GM12873 (cell line): ENCODE measurements at regions not wholly inside any gene's neighbourhood (a gene's known extent, or its start where the extent isn't known, plus 50 kb on each side); places are given as distances from the start of the nearest gene placed in this dataset.

Source experiments
- CTCF ChIP-seq: IDR thresholded peaks from 2 replicates; pipeline ENCODE4 v1.5.1; 2012; ENCODE audit warnings: low read depth, mild to moderate bottlenecking, moderate library complexity, low read length, control low read depth; ENCODE audit not compliant: insufficient read depth; ENCODE audit errors: missing control alignments

GRCh38 chrX:68998716-68999115, 166.5 kb downstream of the PJA1 start:
- no peak for TF ChIP-seq CTCF

GRCh38 chrX:68997911-68998310, 167.3 kb downstream of the PJA1 start:
- TF ChIP-seq CTCF, result no peak

GRCh38 chrX:68997511-68997910, 167.7 kb downstream of the PJA1 start:
- TF ChIP-seq CTCF, result no peak

- TF ChIP-seq CTCF, result no peak
Measured at GRCh38 chrX:68995780-68996551, 167.1 kb downstream of the EFNB1 start.

- no peak for TF ChIP-seq CTCF
Measured at GRCh38 chrX:68995386-68995779, 166.6 kb downstream of the EFNB1 start.

- TF ChIP-seq CTCF, result no peak
Measured at GRCh38 chrX:68994891-68995255, 166.1 kb downstream of the EFNB1 start.

GRCh38 chrX:68994135-68994890, 165.5 kb downstream of the EFNB1 start:
- no peak for TF ChIP-seq CTCF
